HG03521 (cell line): ENCODE measurements at regions not wholly inside any gene's neighbourhood (a gene's known extent, or its start where the extent isn't known, plus 50 kb on each side); places are given as distances from the start of the nearest gene placed in this dataset.

ENCODE experiments used
- ATAC-seq: cut with Tn5 transposase; IDR thresholded peaks from one replicate; pipeline ENCODE4 v1.9.1; 2021; ENCODE audit warnings: mild to moderate bottlenecking, moderate library complexity; ENCODE audit not compliant: unreplicated experiment

DNA sequence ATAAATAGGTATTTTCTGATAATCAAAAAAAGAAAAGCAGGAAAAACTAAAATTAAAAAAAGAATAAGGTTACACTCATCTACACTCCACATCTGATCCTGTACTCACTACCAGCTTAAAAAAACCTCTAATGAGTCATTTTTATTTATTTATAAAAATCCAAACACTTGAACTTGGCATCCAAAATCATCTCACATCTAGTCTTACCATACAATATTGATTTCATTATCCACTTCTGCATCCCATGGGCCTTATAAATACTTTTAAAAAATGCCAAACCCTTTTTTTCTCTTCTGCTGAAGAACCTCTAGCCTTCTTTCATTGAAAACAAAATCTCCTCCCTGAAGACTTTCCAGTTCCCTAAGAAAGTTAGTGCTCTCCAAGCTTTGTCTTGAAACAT, 109.7 kb downstream of the TMTC3 start:
- no peak for ATAC-seq

DNA sequence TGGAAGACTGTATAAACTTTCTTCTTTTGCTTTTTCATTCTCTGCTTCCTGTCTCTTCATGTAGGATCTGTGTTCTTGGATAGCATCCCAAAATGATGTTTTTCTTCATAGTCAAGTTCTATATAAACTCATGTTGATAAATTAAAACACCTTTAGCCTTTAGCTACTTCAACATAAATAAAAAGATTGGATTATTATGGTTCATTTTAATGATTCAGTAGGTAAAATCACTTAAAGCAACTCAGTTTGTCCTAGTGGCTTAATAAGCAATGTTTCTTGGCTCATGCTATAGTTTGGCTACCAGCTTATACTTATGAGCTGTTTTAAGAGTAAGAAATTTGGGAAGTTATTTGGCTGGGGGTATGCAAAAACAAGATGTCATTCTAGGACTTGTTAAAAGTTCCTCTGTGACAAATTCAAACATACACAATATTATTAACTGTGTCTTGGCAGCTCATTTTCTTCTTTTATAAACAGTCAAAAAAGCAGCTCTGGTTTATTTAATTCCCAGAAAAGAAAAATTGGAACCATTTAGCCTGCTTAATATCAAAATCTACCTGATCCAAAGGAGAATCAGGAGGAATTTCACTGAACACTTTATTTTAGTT, 111.4 kb downstream of the TMTC3 start:
- ATAC-seq = no peak

GRCh38 chr12:88255224-88255623, 113.1 kb downstream of the TMTC3 start:
- ATAC-seq = no peak

- no peak for ATAC-seq
Measured at GRCh38 chr12:88255847-88256246, 113.7 kb downstream of the TMTC3 start.

- ATAC-seq = no peak
Measured at GRCh38 chr12:88258396-88258795, 116.3 kb downstream of the TMTC3 start.

GRCh38 chr12:88266806-88267360, 124.8 kb downstream of the TMTC3 start:
- ATAC-seq = no peak

DNA sequence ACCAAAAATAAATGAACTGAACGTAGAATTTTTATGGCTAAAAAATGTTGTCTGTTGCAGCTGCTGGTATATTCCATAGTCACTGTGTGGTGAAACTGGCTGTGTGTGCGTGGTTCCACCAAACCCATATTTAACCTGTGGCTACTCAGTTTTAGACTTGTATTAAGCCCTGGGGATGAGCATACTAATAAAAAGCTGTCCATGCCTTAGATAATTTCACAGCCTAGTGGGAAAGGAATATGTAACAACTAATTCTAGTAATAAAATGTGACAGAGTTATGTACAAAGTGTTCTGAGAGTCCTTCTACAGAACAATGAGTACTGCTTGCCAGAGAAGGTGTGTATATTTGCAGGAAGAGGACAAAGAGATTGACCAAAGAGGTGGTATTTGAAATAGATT, 125.5 kb downstream of the TMTC3 start:
- ATAC-seq = no peak

DNA sequence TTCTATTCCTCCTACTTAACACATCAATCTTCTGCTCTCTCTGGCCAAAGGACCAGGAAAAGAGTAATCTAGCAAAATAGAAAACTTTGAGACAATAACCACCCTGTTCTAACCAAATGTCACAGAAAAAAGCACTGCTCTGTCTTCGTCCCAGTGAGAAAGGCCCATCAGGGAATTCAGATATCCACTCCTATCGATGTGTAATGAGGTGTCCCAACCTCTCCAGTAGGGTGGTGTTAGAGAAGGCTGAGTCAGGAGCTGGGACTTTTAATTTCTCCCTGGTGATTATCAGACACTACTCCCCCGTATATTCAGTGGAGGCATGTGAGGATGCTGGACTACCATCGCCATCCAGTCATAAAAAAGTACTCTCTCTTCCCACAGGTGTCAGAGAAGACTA, 130.3 kb downstream of the TMTC3 start:
- ATAC-seq = no peak

GRCh38 chr12:88273450-88273849, 131.3 kb downstream of the TMTC3 start:
- no peak for ATAC-seq

DNA sequence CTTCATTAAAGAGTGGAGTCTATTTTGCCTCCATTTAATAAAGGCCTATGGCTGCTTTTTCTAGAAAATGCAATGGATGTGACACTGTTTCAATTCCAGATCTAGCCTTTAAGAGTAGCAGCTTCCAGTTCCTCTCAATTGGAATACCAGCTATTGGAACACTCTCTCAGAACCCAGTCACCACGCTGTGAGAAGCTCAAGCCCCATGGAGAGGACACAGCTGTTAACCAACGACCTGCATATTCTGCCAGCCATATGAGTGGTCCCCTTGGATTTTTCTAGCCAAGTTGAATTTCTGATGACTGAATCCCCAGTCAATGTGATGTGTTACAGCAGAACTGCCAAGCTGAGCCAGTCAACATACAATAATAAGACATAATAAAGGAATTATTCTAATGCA, 131.8 kb downstream of the TMTC3 start:
- ATAC-seq = no peak

DNA sequence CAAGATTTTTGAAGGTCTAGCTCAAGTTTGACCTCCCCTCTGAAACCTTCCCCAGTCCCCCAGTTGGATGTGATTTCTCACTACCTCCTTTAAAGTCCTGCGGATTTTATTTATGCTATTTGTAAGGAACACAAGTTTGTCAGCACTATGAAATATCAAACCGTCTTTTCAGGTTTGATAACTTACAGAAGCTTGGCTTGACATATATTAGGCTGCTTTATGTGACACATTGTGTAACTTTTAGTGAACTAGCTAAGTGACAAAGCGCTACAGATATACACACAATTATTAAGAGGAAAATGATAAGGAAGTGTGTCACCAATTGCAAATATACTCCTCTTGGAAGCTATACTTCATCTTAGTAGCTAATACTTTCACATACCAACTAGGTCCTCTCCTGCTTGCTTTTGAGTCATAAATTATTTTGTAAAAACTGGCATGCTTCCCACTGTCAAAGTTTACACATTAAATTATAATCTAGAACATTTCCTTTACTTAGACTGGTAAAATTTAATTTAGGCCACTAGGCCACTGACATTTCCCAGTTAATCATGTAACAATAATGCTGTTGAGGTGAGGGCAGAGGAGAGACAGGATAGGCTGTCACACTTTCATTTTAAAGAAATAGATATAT, 149.5 kb downstream of the TMTC3 start:
- no peak for ATAC-seq

- no peak for ATAC-seq
Measured at GRCh38 chr12:88298014-88298682, 156.0 kb downstream of the TMTC3 start.

- ATAC-seq = no peak
Measured at GRCh38 chr12:88298761-88299242, 156.7 kb downstream of the TMTC3 start.

DNA sequence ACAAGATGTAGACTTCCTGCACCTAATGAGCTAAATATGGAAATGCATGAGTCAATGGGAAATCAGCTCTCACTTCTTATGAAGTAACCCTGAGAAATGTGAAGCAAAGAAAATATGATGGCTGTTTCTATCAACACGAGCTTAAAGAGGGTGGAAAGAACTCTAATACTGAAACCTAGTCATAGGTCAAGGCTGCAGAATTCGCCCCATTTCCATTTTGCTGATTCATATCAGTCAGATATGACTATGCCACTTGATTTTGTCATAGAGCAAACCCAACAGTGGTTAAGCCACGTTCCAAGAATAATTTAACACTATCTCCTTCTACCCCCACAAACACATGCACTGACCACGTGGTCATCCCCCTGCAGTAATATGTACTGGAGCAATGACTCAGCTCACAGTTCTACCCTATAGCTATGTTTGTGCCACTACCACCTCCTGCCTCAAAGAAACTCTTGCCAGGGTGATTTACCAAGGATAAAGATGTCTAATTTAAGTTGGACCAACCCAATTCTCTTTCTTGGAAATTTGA, 157.5 kb downstream of the TMTC3 start:
- ATAC-seq = peak; percentile 93

DNA sequence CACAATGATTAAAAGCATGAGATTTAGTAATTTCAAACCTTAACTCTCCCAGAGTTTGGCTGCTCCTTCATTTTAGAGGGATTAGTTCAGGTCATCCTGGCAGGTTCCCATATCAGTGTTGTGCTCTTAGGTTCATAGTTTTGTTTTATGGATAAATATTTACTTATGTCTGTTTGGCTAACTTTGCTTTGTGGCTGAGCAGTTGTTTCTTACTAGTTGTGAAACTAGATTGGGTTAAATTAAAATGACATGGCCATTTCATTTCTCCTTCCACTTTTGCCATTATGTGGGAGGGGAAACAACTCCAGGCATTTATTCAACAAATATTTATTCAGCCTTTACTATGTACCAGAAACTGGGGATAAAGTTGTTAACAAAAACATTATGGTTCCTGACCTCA, 158.8 kb downstream of the TMTC3 start:
- no peak for ATAC-seq

GRCh38 chr12:88303335-88303734, 161.2 kb downstream of the TMTC3 start:
- no peak for ATAC-seq

GRCh38 chr12:88305254-88305890, 163.3 kb downstream of the TMTC3 start:
- ATAC-seq = no peak

- no peak for ATAC-seq
Measured at GRCh38 chr12:88306471-88307069, 164.5 kb downstream of the TMTC3 start.

DNA sequence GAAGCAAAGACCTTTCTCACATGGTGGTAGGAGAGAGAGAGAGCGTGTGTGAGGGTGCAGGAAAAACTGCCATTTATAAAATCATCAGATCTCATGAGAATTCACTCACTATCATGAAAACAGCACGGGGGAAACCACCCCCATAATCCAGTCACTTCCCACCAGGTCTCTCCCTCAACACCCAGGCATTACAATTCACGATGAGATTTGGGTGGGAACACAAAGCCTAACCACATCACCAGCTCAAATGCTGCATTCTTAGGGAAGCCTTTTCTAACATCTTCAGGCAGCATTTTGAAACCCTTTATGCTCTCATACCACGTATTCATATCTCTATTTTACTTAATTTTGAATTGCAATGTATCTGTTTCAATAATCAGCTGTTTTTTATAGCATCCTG, 165.9 kb downstream of the TMTC3 start:
- no peak for ATAC-seq

GRCh38 chr12:88308825-88309224, 166.7 kb downstream of the TMTC3 start:
- no peak for ATAC-seq

DNA sequence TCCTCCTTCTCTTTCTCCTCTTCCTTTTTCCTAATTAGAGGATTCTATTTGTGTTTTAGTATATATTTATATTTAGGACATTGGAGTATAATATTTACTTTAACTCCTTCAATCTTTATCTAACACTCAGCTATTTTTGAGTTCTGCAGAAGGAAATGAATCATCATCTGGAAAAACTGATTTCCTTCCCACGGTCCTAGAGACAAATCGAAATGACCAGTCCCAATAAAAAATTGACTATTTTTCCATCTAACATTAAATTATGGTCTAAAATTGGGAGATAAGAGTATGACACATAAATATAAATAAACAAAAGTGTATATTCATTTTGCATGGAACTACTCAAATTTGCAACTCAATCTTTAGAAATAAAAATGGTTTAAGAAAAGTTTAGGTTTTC, 167.4 kb downstream of the TMTC3 start:
- ATAC-seq = no peak
